Fibroblast of lung (primary cell): ENCODE measurements at regions not wholly inside any gene's neighbourhood (a gene's known extent, or its start where the extent isn't known, plus 50 kb on each side); places are given as distances from the start of the nearest gene placed in this dataset.

Experiments
- CTCF ChIP-seq, 2 donors: IDR thresholded peaks in 1 of 2; conservative IDR thresholded peaks in 1 of 2; 1 replicate in 1 of 2; 2 replicates in 1 of 2; pipeline ENCODE4 v1.5.1; 2011 to 2012; ENCODE audit warnings: low read length in 2 of 2, control low read depth in 1 of 2, inconsistent platforms in 1 of 2, low read depth in 1 of 2, mild to moderate bottlenecking in 1 of 2
- EZH2 ChIP-seq: IDR thresholded peaks from 2 replicates; pipeline ENCODE4 v1.5.1; 2012; ENCODE audit warnings: low read length, control low read depth, mild to moderate bottlenecking; ENCODE audit errors: missing control alignments

- TF ChIP-seq CTCF (conservative IDR thresholded peaks at IDR 0.05 in 1 of 2, IDR thresholded peaks at IDR 0.05 in 1 of 2; ENCODE audit: low read depth in 1 of 2, low read length in 2 of 2), result no peak
- TF ChIP-seq EZH2, result no peak
Measured at GRCh38 chr6:81084776-81085430, 667.6 kb downstream of the TENT5A start.
